Right lobe of liver (tissue), 6 donors: ENCODE measurements at regions not wholly inside any gene's neighbourhood (a gene's known extent, or its start where the extent isn't known, plus 50 kb on each side); places are given as distances from the start of the nearest gene placed in this dataset.

Experiments used
- ATAC-seq, 4 donors: fragments of 200-7000 bp; cut with Tn5 transposase; one replicate each; pipeline ENCODE4 v1.9.1; 2020; ENCODE audit warnings: mild to moderate bottlenecking in 4 of 4, moderate library complexity in 4 of 4
- DNase-seq, 3 donors: peaks; one replicate each; pipeline ENCODE4 v3.0.0-alpha.2; 2020
- H3K27ac ChIP-seq, 3 donors: fragments of 200-600 bp; one replicate each; pipeline ENCODE4 v1.8.0; 2022
- H3K27me3 ChIP-seq, 2 donors: fragments of 200-600 bp; one replicate each; pipeline ENCODE4 v1.8.0; 2022
- H3K36me3 ChIP-seq, 4 donors: fragments of 200-600 bp; sonication (generic) in 1 of 4; one replicate each; pipeline versions ENCODE4 v1.5.1 to v1.8.0; 2017 to 2022; ENCODE audit warnings: control low read depth in 1 of 4
- H3K4me1 ChIP-seq, 4 donors: fragments of 200-600 bp; sonication (generic) in 1 of 4; one replicate each; pipeline versions ENCODE4 v1.5.1 to v1.8.0; 2017 to 2022; ENCODE audit warnings: control low read depth in 1 of 4
- H3K4me3 ChIP-seq, 3 donors: fragments of 200-600 bp; one replicate each; pipeline ENCODE4 v1.8.0; 2022
- H3K9me3 ChIP-seq, 4 donors: fragments of 200-600 bp; sonication (generic) in 1 of 4; one replicate each; pipeline versions ENCODE4 v1.5.1 to v1.8.0; 2017 to 2022; ENCODE audit warnings: control low read depth in 1 of 4
- POLR2A ChIP-seq: fragments of 450-650 bp; IDR thresholded peaks from one replicate; pipeline ENCODE4 v1.6.1; 2017; ENCODE audit warnings: antibody characterized with exemption, mild to moderate bottlenecking
- WGBS: methylation state at CpG from one replicate; pipeline ENCODE4 v1.1.6; 2018; ENCODE audit warnings: low coverage, low lambda C conversion rate; ENCODE audit not compliant: insufficient coverage; ENCODE audit errors: missing lambda C conversion rate; 5-methylcytosine and 5-hydroxymethylcytosine counted together
- intact Hi-C, 2 donors: fragments of 100-400 bp; cut with DNase I; formaldehyde crosslinking; loops; one replicate each; pipeline versions ENCODE4 v1.11.2 to v1.14.1; 2022
- TF ChIP-seq, protein P1 (sequence below), 4 donors: fragments of 200-600 bp in 3 of 4; fragments of 450-650 bp in 1 of 4; IDR thresholded peaks; one replicate each; pipeline versions ENCODE4 v1.5.1 to v1.8.0; 2016 to 2022; ENCODE audit warnings: antibody characterized with exemption in 4 of 4, mild to moderate bottlenecking in 2 of 4
- donor health status: DM: no; HTN: yes; CAD: no.
- donor health status: DM: no; HTN: no; CAD: no.
- donor health status: DM: no; HTN: no; CAD: no.
- donor health status: DM: no; HTN: yes; CAD: no.
- donor health status: DM: no; HTN: yes; CAD: no.

DNA sequence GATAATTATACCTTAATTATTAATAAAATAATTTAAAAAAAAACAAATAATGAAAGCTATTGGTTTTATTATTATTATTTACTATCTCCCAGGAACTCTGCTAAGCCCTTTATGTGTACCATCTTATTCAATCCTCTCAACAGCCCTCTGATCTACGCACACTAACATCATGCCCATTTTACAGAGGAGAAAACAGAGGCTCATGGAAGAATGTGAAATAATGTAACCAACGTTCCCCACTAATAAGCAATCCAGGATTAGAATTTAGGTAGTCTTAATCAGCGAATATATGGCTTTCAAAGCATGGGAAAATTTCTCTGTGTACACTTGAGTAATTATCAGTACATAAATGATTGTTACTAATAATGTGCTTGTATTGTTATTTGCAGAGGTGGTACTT is 89.0 kb downstream of the MAFB start:
- intact Hi-C loops, result no loop called here
- no peak for TF ChIP-seq POLR2A
- TF ChIP-seq, protein P1, sequence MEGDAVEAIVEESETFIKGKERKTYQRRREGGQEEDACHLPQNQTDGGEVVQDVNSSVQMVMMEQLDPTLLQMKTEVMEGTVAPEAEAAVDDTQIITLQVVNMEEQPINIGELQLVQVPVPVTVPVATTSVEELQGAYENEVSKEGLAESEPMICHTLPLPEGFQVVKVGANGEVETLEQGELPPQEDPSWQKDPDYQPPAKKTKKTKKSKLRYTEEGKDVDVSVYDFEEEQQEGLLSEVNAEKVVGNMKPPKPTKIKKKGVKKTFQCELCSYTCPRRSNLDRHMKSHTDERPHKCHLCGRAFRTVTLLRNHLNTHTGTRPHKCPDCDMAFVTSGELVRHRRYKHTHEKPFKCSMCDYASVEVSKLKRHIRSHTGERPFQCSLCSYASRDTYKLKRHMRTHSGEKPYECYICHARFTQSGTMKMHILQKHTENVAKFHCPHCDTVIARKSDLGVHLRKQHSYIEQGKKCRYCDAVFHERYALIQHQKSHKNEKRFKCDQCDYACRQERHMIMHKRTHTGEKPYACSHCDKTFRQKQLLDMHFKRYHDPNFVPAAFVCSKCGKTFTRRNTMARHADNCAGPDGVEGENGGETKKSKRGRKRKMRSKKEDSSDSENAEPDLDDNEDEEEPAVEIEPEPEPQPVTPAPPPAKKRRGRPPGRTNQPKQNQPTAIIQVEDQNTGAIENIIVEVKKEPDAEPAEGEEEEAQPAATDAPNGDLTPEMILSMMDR (IDR thresholded peaks at IDR 0.05), result no peak
- Histone ChIP-seq H3K36me3 (no peaks in the 10 kb centered on the region), H3K9me3 (no peaks in the 10 kb centered on the region), H3K27ac (no peak overlapping the region), H3K4me3 (no peak overlapping the region), H3K27me3 (no peaks in the 10 kb centered on the region), H3K4me1 (no peaks in the 10 kb centered on the region)
- ATAC-seq (no peak), DNase-seq (no peak)
- WGBS, result 80% methylated on average over 3 of the region's 3 CpGs

- H3K4me3 ChIP-seq, result no peak overlapping the region
- intact Hi-C loops, result no loop called here
- WGBS, result 73% methylated on average over 1 of the region's 1 CpG
- no peaks in the 10 kb centered on the region for H3K36me3 ChIP-seq
- H3K27ac ChIP-seq, result no peak overlapping the region
- H3K4me1 ChIP-seq, result no peaks in the 10 kb centered on the region
- no peaks in the 10 kb centered on the region for H3K27me3 ChIP-seq
- no peaks in the 10 kb centered on the region for H3K9me3 ChIP-seq
- DNase-seq, result no peak
- peak in 2 of 4 donors; percentile 37 to 45 for ATAC-seq
- no peak for TF ChIP-seq POLR2A
- TF ChIP-seq, protein P1 (IDR thresholded peaks at IDR 0.05), result no peak
These were observed 96.1 kb downstream of the MAFB start for GRCh38 chr20:40592941-40593340.

- DNase-seq, result no peak
- Histone ChIP-seq H3K27ac (no peak overlapping the region), H3K4me3 (no peak overlapping the region), H3K4me1 (no peaks in the 10 kb centered on the region), H3K36me3 (no peaks in the 10 kb centered on the region), H3K9me3 (no peaks in the 10 kb centered on the region), H3K27me3 (no peaks in the 10 kb centered on the region)
- TF ChIP-seq POLR2A, result no peak
- TF ChIP-seq, protein P1 (IDR thresholded peaks at IDR 0.05), result no peak
- WGBS, result 27% methylated on average over 1 of the region's 1 CpG
- ATAC-seq, result no peak
- intact Hi-C loops, result no loop called here
These were observed 97.5 kb downstream of the MAFB start for GRCh38 chr20:40591536-40591935.

- H3K4me3 ChIP-seq, result no peak overlapping the region
- H3K9me3 ChIP-seq, result no peaks in the 10 kb centered on the region
- no peaks in the 10 kb centered on the region for H3K4me1 ChIP-seq
- no peak overlapping the region for H3K27ac ChIP-seq
- DNase-seq (no peak), ATAC-seq (no peak)
- H3K36me3 ChIP-seq, result no peaks in the 10 kb centered on the region
- intact Hi-C loops, result no loop called here
- no peak for TF ChIP-seq POLR2A
- TF ChIP-seq, protein P1 (IDR thresholded peaks at IDR 0.05), result no peak
- no peaks in the 10 kb centered on the region for H3K27me3 ChIP-seq
- 38% methylated on average over 1 of the region's 1 CpG for WGBS
These were observed 97.9 kb downstream of the MAFB start for GRCh38 chr20:40591119-40591518.

- Histone ChIP-seq H3K4me3 (no peak overlapping the region), H3K9me3 (no peaks in the 10 kb centered on the region), H3K27me3 (no peaks in the 10 kb centered on the region), H3K4me1 (no peaks in the 10 kb centered on the region), H3K27ac (no peak overlapping the region), H3K36me3 (no peaks in the 10 kb centered on the region)
- intact Hi-C loops, result no loop called here
- TF ChIP-seq POLR2A, result no peak
- TF ChIP-seq, protein P1 (IDR thresholded peaks at IDR 0.05), result no peak
- 43% methylated on average over 2 of the region's 2 CpGs for WGBS
- DNase-seq (no peak), ATAC-seq (peak in 1 of 4 donors; percentile 41)
These were observed 99.5 kb downstream of the MAFB start for GRCh38 chr20:40589581-40589980.
